ENCODE measurements at regions not wholly inside any gene's neighbourhood (a gene's known extent, or its start where the extent isn't known, plus 50 kb on each side); places are given as distances from the start of the nearest gene placed in this dataset.

GRCh38 chr1:55376897-55377296, 161.7 kb upstream of the USP24 start:
- H3K4me2 ChIP-seq (ENCODE audit: low read depth, low read length) = no peak overlapping the region
- no peaks in the 10 kb centered on the region for H3K36me3 ChIP-seq (replicated peaks in 1 of 2; ENCODE audit: control insufficient read depth in 1 of 2, insufficient read depth in 2 of 2, low read length in 2 of 2)
- H3K27me3 ChIP-seq (ENCODE audit: control insufficient read depth in 1 of 2, insufficient read depth in 2 of 2, low read length in 2 of 2) = no peaks in the 10 kb centered on the region
- no peak overlapping the region for H3K9ac ChIP-seq (ENCODE audit: insufficient read depth, low read depth, low read length)
- WGBS (ENCODE audit: low lambda C conversion rate) = 65% methylated on average over 1 of the region's 1 CpG
- H3K27ac ChIP-seq (ENCODE audit: extremely low read length, insufficient read depth, low read length) = no peak overlapping the region
- no peak for DNase-seq (ENCODE audit: low spot score)
- POLR2A ChIA-PET = no interaction called here
- H2AFZ ChIP-seq (ENCODE audit: low read length) = no peak overlapping the region
- no peak for TF ChIP-seq E2F1 (CRISPR knock-in tag; IDR thresholded peaks at IDR 0.05)
- TF ChIP-seq IRF1 (CRISPR knock-in tag; IDR thresholded peaks at IDR 0.05; ENCODE audit: low read depth) = no peak
- TF ChIP-seq AHR (CRISPR knock-in tag; IDR thresholded peaks at IDR 0.05) = no peak
- TF ChIP-seq ZNF138 (CRISPR knock-in tag; IDR thresholded peaks at IDR 0.05; ENCODE audit: low read depth) = no peak
- no peak for TF ChIP-seq ZNF878 (CRISPR knock-in tag; IDR thresholded peaks at IDR 0.05)
- no peak for TF ChIP-seq NFKBIZ (CRISPR knock-in tag; IDR thresholded peaks at IDR 0.05)
- no peak for TF ChIP-seq ZNF747 (CRISPR knock-in tag; IDR thresholded peaks at IDR 0.05; ENCODE audit: borderline replicate concordance)
- TF ChIP-seq IKZF1 (IDR thresholded peaks at IDR 0.05) = no peak
- no peaks in the 10 kb centered on the region for H3K4me1 ChIP-seq (ENCODE audit: insufficient read depth, low read length)
- intact Hi-C loops (cut with micrococcal nuclease; ENCODE audit: unreplicated experiment) (loop anchor here (5.0 kb wide), 2 partner anchors 100 to 1210 kb away; no protein-coding TSS in a partner anchor), in situ Hi-C loops (cut with HindIII; ENCODE audit: extremely low pct_ligation_motif_present, low pct_unique_long_range_greater_than_20kb) (loop anchor here (5.0 to 10.0 kb wide), 2 partner anchors 515 to 1208 kb away; no protein-coding TSS in a partner anchor)
- BruUV-seq (replicated peaks) = no TSS peak
- no peaks in the 10 kb centered on the region for H4K20me1 ChIP-seq (ENCODE audit: insufficient read depth, low read length)
- no peak for FAIRE-seq
- CTCF ChIA-PET (ENCODE audit: low intra/inter-chr PET ratio, low total read pairs) = no interaction called here
- ATAC-seq = no peak
- no peaks in the 10 kb centered on the region for H3K79me2 ChIP-seq (ENCODE audit: insufficient read depth, low read length)
- H3K4me3 ChIP-seq (replicated peaks in 1 of 3; ENCODE audit: insufficient read depth in 1 of 3, low read depth in 2 of 3, low read length in 3 of 3) = no peak overlapping the region
- H3K9me3 ChIP-seq (ENCODE audit: low read length) = no peaks in the 10 kb centered on the region
